DOHH2 (cell line): ENCODE measurements at regions not wholly inside any gene's neighbourhood (a gene's known extent, or its start where the extent isn't known, plus 50 kb on each side); places are given as distances from the start of the nearest gene placed in this dataset.

Experiments used
- H3F3A ChIP-seq: fragments of 200-600 bp; sonication (generic), shearing (Covaris generic); 2 replicates; pipeline ENCODE4 v1.6.0; 2016; ENCODE audit warnings: antibody characterized with exemption, mild to moderate bottlenecking; ENCODE audit not compliant: control insufficient read depth, insufficient read depth
- H3K27ac ChIP-seq: fragments of 200-600 bp; sonication (generic); 2 replicates; pipeline ENCODE4 v1.5.1; 2014; ENCODE audit warnings: low read depth, mild to moderate bottlenecking, low read length, moderate library complexity
- H3K27me3 ChIP-seq: fragments of 200-600 bp; sonication (generic); 2 replicates; pipeline ENCODE4 v1.6.1; 2014; ENCODE audit warnings: mild to moderate bottlenecking, low read length, mixed read lengths; ENCODE audit not compliant: control insufficient read depth
- H3K36me3 ChIP-seq: fragments of 200-600 bp; sonication (generic); 2 replicates; pipeline ENCODE4 v1.6.1; 2014; ENCODE audit warnings: mild to moderate bottlenecking, low read length, moderate library complexity, mixed read lengths; ENCODE audit not compliant: control insufficient read depth
- H3K4me1 ChIP-seq: fragments of 200-600 bp; sonication (generic); 2 replicates; pipeline ENCODE4 v1.6.1; 2014; ENCODE audit warnings: mild to moderate bottlenecking, low read length, mixed read lengths; ENCODE audit not compliant: control insufficient read depth
- H3K4me2 ChIP-seq: fragments of 200-600 bp; sonication (generic); 2 replicates; pipeline ENCODE4 v1.6.0; 2014; ENCODE audit warnings: mild to moderate bottlenecking, low read length, moderate library complexity
- H3K4me3 ChIP-seq: fragments of 200-600 bp; sonication (generic); 2 replicates; pipeline ENCODE4 v1.5.1; 2014; ENCODE audit warnings: mild to moderate bottlenecking, low read length, mixed read lengths
- H3K79me2 ChIP-seq: fragments of 200-600 bp; sonication (generic); 2 replicates; pipeline ENCODE4 v1.6.1; 2014; ENCODE audit warnings: mild to moderate bottlenecking, low read length, mixed read lengths; ENCODE audit not compliant: control insufficient read depth
- H3K9me2 ChIP-seq: fragments of 200-600 bp; sonication (generic); replicated peaks from 2 replicates; pipeline ENCODE4 v1.6.1; 2014; ENCODE audit warnings: mild to moderate bottlenecking, low read length, mixed read lengths; ENCODE audit not compliant: control insufficient read depth
- H3K9me3 ChIP-seq: fragments of 200-600 bp; sonication (generic); 2 replicates; pipeline ENCODE4 v1.6.1; 2014; ENCODE audit warnings: antibody characterized with exemption, low read length, mixed read lengths; ENCODE audit not compliant: control insufficient read depth, insufficient read depth
- H4K20me1 ChIP-seq: fragments of 200-600 bp; sonication (generic); 2 replicates; pipeline ENCODE4 v1.6.0; 2014; ENCODE audit warnings: low read depth, mild to moderate bottlenecking, antibody characterized with exemption, low read length, moderate library complexity; ENCODE audit not compliant: control insufficient read depth, insufficient read depth
- EZH2phosphoT487 ChIP-seq: fragments of 200-600 bp; sonication (generic); IDR thresholded peaks from 2 replicates; pipeline ENCODE4 v1.6.1; 2017; ENCODE audit warnings: borderline replicate concordance, mild to moderate bottlenecking, antibody characterized with exemption, low read length, moderate library complexity, mixed read lengths
- TF ChIP-seq, protein P1 (sequence below): fragments of 200-600 bp; sonication (generic); IDR thresholded peaks from one replicate; pipeline ENCODE4 v1.5.1; 2014; ENCODE audit warnings: antibody characterized with exemption, mild to moderate bottlenecking, low read depth, low read length; ENCODE audit not compliant: poor library complexity, severe bottlenecking

GRCh38 chrX:144681501-144681900, 565.8 kb upstream of the SPANXN1 start:
- H3K4me2 ChIP-seq, result no peak overlapping the region
- TF ChIP-seq, protein P1, sequence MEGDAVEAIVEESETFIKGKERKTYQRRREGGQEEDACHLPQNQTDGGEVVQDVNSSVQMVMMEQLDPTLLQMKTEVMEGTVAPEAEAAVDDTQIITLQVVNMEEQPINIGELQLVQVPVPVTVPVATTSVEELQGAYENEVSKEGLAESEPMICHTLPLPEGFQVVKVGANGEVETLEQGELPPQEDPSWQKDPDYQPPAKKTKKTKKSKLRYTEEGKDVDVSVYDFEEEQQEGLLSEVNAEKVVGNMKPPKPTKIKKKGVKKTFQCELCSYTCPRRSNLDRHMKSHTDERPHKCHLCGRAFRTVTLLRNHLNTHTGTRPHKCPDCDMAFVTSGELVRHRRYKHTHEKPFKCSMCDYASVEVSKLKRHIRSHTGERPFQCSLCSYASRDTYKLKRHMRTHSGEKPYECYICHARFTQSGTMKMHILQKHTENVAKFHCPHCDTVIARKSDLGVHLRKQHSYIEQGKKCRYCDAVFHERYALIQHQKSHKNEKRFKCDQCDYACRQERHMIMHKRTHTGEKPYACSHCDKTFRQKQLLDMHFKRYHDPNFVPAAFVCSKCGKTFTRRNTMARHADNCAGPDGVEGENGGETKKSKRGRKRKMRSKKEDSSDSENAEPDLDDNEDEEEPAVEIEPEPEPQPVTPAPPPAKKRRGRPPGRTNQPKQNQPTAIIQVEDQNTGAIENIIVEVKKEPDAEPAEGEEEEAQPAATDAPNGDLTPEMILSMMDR, result no peak
- no peak for TF ChIP-seq EZH2phosphoT487
- no peaks in the 10 kb centered on the region for H4K20me1 ChIP-seq
- H3K9me2 ChIP-seq, result no peaks in the 10 kb centered on the region
- no peaks in the 10 kb centered on the region for H3F3A ChIP-seq
- no peaks in the 10 kb centered on the region for H3K9me3 ChIP-seq
- no peaks in the 10 kb centered on the region for H3K79me2 ChIP-seq
- H3K4me1 ChIP-seq, result peaks cover 15% of the 10 kb centered on the region
- no peak overlapping the region for H3K27ac ChIP-seq
- no peak overlapping the region for H3K4me3 ChIP-seq
- no peaks in the 10 kb centered on the region for H3K36me3 ChIP-seq
- no peaks in the 10 kb centered on the region for H3K27me3 ChIP-seq

DNA sequence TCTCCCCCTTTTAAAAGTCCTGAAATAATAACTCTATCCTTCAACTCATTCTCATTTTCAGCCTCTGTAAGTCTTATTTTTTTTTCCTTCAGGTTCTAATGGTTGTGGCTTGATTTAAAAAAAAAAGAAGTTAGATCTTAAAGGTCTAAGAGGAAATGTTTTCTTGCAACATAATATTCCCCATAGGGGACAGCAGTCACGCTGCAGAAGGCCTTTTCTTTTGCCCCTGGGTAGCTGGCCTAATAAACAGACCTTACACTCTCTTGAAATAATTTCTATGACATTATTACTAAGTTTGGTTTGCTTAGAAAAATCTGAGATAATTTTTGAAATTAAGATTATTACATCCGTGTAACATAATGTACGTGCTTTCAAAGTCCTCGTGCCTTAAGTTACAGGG, 564.1 kb upstream of the SPANXN1 start:
- Histone ChIP-seq H3K36me3 (no peaks in the 10 kb centered on the region), H3K27me3 (no peaks in the 10 kb centered on the region), H3K9me2 (no peaks in the 10 kb centered on the region), H3F3A (no peaks in the 10 kb centered on the region), H3K9me3 (no peaks in the 10 kb centered on the region), H3K4me1 (peaks cover 22% of the 10 kb centered on the region), H3K79me2 (no peaks in the 10 kb centered on the region), H3K4me3 (no peak overlapping the region), H4K20me1 (no peaks in the 10 kb centered on the region), H3K4me2 (no peak overlapping the region), H3K27ac (no peak overlapping the region)
- TF ChIP-seq, protein P1, result no peak
- no peak for TF ChIP-seq EZH2phosphoT487

GRCh38 chrX:144709841-144710240, 537.5 kb upstream of the SPANXN1 start:
- Histone ChIP-seq H3F3A (no peaks in the 10 kb centered on the region), H3K4me3 (no peak overlapping the region), H3K36me3 (no peaks in the 10 kb centered on the region), H3K4me2 (no peak overlapping the region), H3K9me2 (no peaks in the 10 kb centered on the region), H4K20me1 (no peaks in the 10 kb centered on the region), H3K79me2 (no peaks in the 10 kb centered on the region), H3K4me1 (no peaks in the 10 kb centered on the region), H3K27me3 (no peaks in the 10 kb centered on the region), H3K9me3 (no peaks in the 10 kb centered on the region), H3K27ac (no peak overlapping the region)
- TF ChIP-seq, protein P1, result no peak
- TF ChIP-seq EZH2phosphoT487, result no peak

DNA sequence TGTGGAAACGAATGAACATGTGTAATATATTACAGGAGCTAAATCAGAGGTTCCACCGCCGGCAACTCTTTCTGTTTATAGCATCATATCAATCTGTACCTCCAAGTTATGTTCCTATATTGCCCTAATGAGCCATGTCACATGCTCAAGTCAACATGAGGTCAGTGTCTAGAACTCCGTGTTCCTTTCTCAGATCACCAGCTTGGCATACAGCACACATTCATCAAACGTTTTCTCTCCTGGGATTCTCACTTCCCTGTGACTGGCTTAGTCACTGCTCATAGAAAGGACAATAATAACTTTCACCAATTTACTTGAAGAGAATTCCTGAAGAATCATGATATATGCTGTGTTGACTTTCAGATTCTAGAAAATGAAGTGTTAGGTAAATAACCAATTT, 532.0 kb upstream of the SPANXN1 start:
- TF ChIP-seq, protein P1, result no peak
- TF ChIP-seq EZH2phosphoT487, result no peak

More for the DNA sequence above, 532.0 kb upstream of the SPANXN1 start:
- no peaks in the 10 kb centered on the region for H3K9me2 ChIP-seq
- H3K27ac ChIP-seq, result no peak overlapping the region
- no peaks in the 10 kb centered on the region for H3K36me3 ChIP-seq
- no peaks in the 10 kb centered on the region for H3K9me3 ChIP-seq
- no peaks in the 10 kb centered on the region for H4K20me1 ChIP-seq
- no peaks in the 10 kb centered on the region for H3K79me2 ChIP-seq
- H3K4me2 ChIP-seq, result no peak overlapping the region
- H3K27me3 ChIP-seq, result no peaks in the 10 kb centered on the region
- no peak overlapping the region for H3K4me3 ChIP-seq
- no peaks in the 10 kb centered on the region for H3F3A ChIP-seq
- H3K4me1 ChIP-seq, result no peaks in the 10 kb centered on the region
